OCI-LY7 (cell line): ENCODE measurements at regions not wholly inside any gene's neighbourhood (a gene's known extent, or its start where the extent isn't known, plus 50 kb on each side); places are given as distances from the start of the nearest gene placed in this dataset.

Experiments used
- BruUV-seq: library from RNA; stranded (reverse); fragments of 400-500 nt; replicated peaks from 2 replicates; lab custom pipeline; 2021; lab: Mats Ljungman, UMichigan
- CTCF ChIA-PET: fragments of 300-600 bp; sonication (Branson Sonifier 250); formaldehyde crosslinking; loops from one replicate; lab custom pipeline; 2022; ENCODE audit warnings: antibody characterized with exemption; ENCODE audit not compliant: unreplicated experiment; lab: Charles Lee
- POLR2A ChIA-PET: fragments of 300-600 bp; sonication (Branson Sonifier 250); formaldehyde crosslinking; loops from one replicate; lab custom pipeline; 2022; ENCODE audit warnings: antibody characterized with exemption; lab: Charles Lee
- DNase-seq: peaks from one replicate; pipeline ENCODE4 v3.0.0-alpha.2; 2015; ENCODE audit warnings: low spot score
- H2AFZ ChIP-seq: fragments of 200-600 bp; sonication (generic), shearing (Covaris generic); 2 replicates; pipeline ENCODE4 v1.6.1; 2014; ENCODE audit warnings: mild to moderate bottlenecking, antibody characterized with exemption, low read length, moderate library complexity
- H3K27ac ChIP-seq: fragments of 200-600 bp; sonication (generic); 2 replicates; pipeline ENCODE4 v1.5.1; 2014; ENCODE audit warnings: mixed run types, low read depth, mild to moderate bottlenecking, moderate library complexity, low read length, inconsistent platforms; ENCODE audit not compliant: poor library complexity, severe bottlenecking
- H3K36me3 ChIP-seq: fragments of 200-600 bp; sonication (generic); 2 replicates; pipeline ENCODE4 v1.6.1; 2014; ENCODE audit warnings: mild to moderate bottlenecking, antibody characterized with exemption, low read length, moderate library complexity, mixed read lengths; ENCODE audit not compliant: insufficient read depth
- H3K4me1 ChIP-seq: fragments of 200-600 bp; sonication (generic); 2 replicates; pipeline ENCODE4 v1.5.1; 2014; ENCODE audit warnings: mild to moderate bottlenecking, low read length; ENCODE audit not compliant: insufficient read depth, poor library complexity, severe bottlenecking
- H3K4me2 ChIP-seq: fragments of 200-600 bp; sonication (generic); 2 replicates; pipeline ENCODE4 v1.6.1; 2014; ENCODE audit warnings: mild to moderate bottlenecking, low read length
- H3K4me3 ChIP-seq: fragments of 200-600 bp; sonication (generic); 2 replicates; pipeline ENCODE4 v1.5.1; 2014; ENCODE audit warnings: mild to moderate bottlenecking, low read depth, low read length; ENCODE audit not compliant: poor library complexity, severe bottlenecking
- H3K79me2 ChIP-seq: fragments of 200-600 bp; sonication (generic); 2 replicates; pipeline ENCODE4 v1.6.1; 2016; ENCODE audit warnings: low read depth, mild to moderate bottlenecking, low read length, moderate library complexity, mixed read lengths; ENCODE audit not compliant: insufficient read depth
- H3K9me2 ChIP-seq: fragments of 200-600 bp; sonication (generic); 2 replicates; pipeline ENCODE4 v1.6.1; 2016; ENCODE audit warnings: mild to moderate bottlenecking, low read length, mixed read lengths; ENCODE audit not compliant: insufficient read depth
- H3K9me3 ChIP-seq: fragments of 200-600 bp; sonication (generic); 2 replicates; pipeline ENCODE4 v1.6.1; 2014; ENCODE audit warnings: mild to moderate bottlenecking, mixed run types, low read length, mixed read lengths
- H4K20me1 ChIP-seq: fragments of 200-600 bp; sonication (generic); 2 replicates; pipeline ENCODE4 v1.6.1; 2014; ENCODE audit warnings: mild to moderate bottlenecking, antibody characterized with exemption, low read length, moderate library complexity, mixed read lengths; ENCODE audit not compliant: insufficient read depth
- EZH2phosphoT487 ChIP-seq: fragments of 200-600 bp; sonication (generic); IDR thresholded peaks from 2 replicates; pipeline ENCODE4 v1.6.1; 2018; ENCODE audit warnings: low read depth, borderline replicate concordance, mild to moderate bottlenecking, mixed run types, antibody characterized with exemption, low read length, moderate library complexity, mixed read lengths
- intact Hi-C: fragments of 100-400 bp; cut with micrococcal nuclease; formaldehyde crosslinking; loops from one replicate; pipeline ENCODE4 v1.10.0; 2022; ENCODE audit not compliant: unreplicated experiment
- TF ChIP-seq, protein P1 (sequence below): fragments of 200-600 bp; sonication (generic); conservative IDR thresholded peaks from 2 replicates; pipeline ENCODE4 v1.5.1; 2014; ENCODE audit warnings: mild to moderate bottlenecking, antibody characterized with exemption, low read length, moderate library complexity, mixed read lengths

GRCh38 chr6:91352321-91352720 is 765.4 kb upstream of the MAP3K7 start:
- H2AFZ ChIP-seq: no peak overlapping the region
- intact Hi-C loops: no loop called here
- no peaks in the 10 kb centered on the region for H3K9me2 ChIP-seq
- no peak overlapping the region for H3K27ac ChIP-seq
- POLR2A ChIA-PET: interaction anchor here (0.8 kb wide), 1 partner anchor 9 kb away, joined by 3 read pairs; no protein-coding TSS in a partner anchor
- H3K4me3 ChIP-seq: no peak overlapping the region
- H4K20me1 ChIP-seq: no peaks in the 10 kb centered on the region
- no TSS peak for BruUV-seq
- H3K36me3 ChIP-seq: no peaks in the 10 kb centered on the region
- no peaks in the 10 kb centered on the region for H3K4me1 ChIP-seq
- H3K9me3 ChIP-seq: no peaks in the 10 kb centered on the region
- CTCF ChIA-PET: no interaction called here
- no peaks in the 10 kb centered on the region for H3K79me2 ChIP-seq
- H3K4me2 ChIP-seq: no peak overlapping the region
- TF ChIP-seq, protein P1, sequence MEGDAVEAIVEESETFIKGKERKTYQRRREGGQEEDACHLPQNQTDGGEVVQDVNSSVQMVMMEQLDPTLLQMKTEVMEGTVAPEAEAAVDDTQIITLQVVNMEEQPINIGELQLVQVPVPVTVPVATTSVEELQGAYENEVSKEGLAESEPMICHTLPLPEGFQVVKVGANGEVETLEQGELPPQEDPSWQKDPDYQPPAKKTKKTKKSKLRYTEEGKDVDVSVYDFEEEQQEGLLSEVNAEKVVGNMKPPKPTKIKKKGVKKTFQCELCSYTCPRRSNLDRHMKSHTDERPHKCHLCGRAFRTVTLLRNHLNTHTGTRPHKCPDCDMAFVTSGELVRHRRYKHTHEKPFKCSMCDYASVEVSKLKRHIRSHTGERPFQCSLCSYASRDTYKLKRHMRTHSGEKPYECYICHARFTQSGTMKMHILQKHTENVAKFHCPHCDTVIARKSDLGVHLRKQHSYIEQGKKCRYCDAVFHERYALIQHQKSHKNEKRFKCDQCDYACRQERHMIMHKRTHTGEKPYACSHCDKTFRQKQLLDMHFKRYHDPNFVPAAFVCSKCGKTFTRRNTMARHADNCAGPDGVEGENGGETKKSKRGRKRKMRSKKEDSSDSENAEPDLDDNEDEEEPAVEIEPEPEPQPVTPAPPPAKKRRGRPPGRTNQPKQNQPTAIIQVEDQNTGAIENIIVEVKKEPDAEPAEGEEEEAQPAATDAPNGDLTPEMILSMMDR: no peak
- no peak for TF ChIP-seq EZH2phosphoT487
- DNase-seq: no peak

- Histone ChIP-seq H3K36me3 (no peaks in the 10 kb centered on the region), H3K9me2 (no peaks in the 10 kb centered on the region), H3K9me3 (no peaks in the 10 kb centered on the region), H3K27ac (no peak overlapping the region), H3K4me2 (no peak overlapping the region), H4K20me1 (no peaks in the 10 kb centered on the region), H3K4me3 (no peak overlapping the region), H3K4me1 (no peaks in the 10 kb centered on the region), H2AFZ (no peak overlapping the region), H3K79me2 (no peaks in the 10 kb centered on the region)
- no TSS peak for BruUV-seq
- TF ChIP-seq EZH2phosphoT487: no peak
- TF ChIP-seq, protein P1: no peak
- POLR2A ChIA-PET: no interaction called here
- DNase-seq: no peak
- intact Hi-C loops: no loop called here
- CTCF ChIA-PET: no interaction called here
These were observed 763.5 kb upstream of the MAP3K7 start for GRCh38 chr6:91350146-91350908.

DNA sequence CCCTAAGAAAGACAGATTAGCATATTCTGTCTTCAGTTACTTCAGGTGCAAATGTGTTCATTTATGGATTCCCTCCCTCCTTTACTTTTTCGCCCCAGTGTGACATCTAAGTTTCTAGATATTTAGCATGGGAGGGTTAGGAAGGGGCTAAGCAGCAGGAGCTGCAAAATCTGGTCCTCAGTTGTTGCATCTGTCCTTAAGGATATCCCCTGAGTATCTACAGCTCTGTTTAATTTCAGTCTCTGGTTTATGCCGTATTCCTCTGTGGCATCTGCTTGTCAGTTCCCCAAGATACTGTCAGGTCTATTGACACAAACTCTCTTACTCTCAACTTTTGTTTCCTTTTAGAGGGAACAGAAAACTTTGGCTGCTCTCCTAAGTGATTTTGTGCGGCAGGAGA is 754.6 kb upstream of the MAP3K7 start:
- Histone ChIP-seq H3K36me3 (no peaks in the 10 kb centered on the region), H3K4me1 (no peaks in the 10 kb centered on the region), H3K9me3 (no peaks in the 10 kb centered on the region), H2AFZ (no peak overlapping the region), H3K9me2 (no peaks in the 10 kb centered on the region), H4K20me1 (no peaks in the 10 kb centered on the region), H3K4me2 (no peak overlapping the region), H3K79me2 (no peaks in the 10 kb centered on the region), H3K27ac (no peak overlapping the region), H3K4me3 (no peak overlapping the region)
- ChIA-PET CTCF (no interaction called here), POLR2A (no interaction called here)
- TF ChIP-seq, protein P1: no peak
- TF ChIP-seq EZH2phosphoT487: no peak
- no TSS peak for BruUV-seq
- DNase-seq: no peak
- intact Hi-C loops: no loop called here
